H9 (cell line): ENCODE measurements at regions not wholly inside any gene's neighbourhood (a gene's known extent, or its start where the extent isn't known, plus 50 kb on each side); places are given as distances from the start of the nearest gene placed in this dataset.

ENCODE experiments used
- DNase-seq: peaks from one replicate; pipeline ENCODE4 v3.0.0-alpha.2; 2017
- H2AFZ ChIP-seq: one replicate; pipeline ENCODE4 v1.6.1; 2013; ENCODE audit warnings: mild to moderate bottlenecking, low read length, control low read depth, moderate library complexity
- H2AK5ac ChIP-seq: 2 replicates; pipeline ENCODE4 v1.6.1; 2013; ENCODE audit warnings: low read length, control low read depth, mixed read lengths; ENCODE audit not compliant: insufficient read length
- H2BK120ac ChIP-seq: one replicate; pipeline ENCODE4 v1.6.1; 2013; ENCODE audit warnings: low read depth, mild to moderate bottlenecking, low read length, control low read depth, inconsistent platforms; ENCODE audit not compliant: poor library complexity, severe bottlenecking
- H2BK12ac ChIP-seq: 2 replicates; pipeline ENCODE4 v1.6.1; 2013; ENCODE audit warnings: low read length, control low read depth, mixed read lengths, low read depth; ENCODE audit not compliant: insufficient read length
- H2BK15ac ChIP-seq: 2 replicates; pipeline ENCODE4 v1.6.1; 2013; ENCODE audit warnings: low read depth, low read length, control low read depth
- H2BK20ac ChIP-seq: one replicate; pipeline ENCODE4 v1.6.1; 2013; ENCODE audit warnings: low read depth, mild to moderate bottlenecking, low read length, control low read depth, inconsistent platforms; ENCODE audit not compliant: poor library complexity, severe bottlenecking
- H2BK5ac ChIP-seq: 2 replicates; pipeline ENCODE4 v1.6.1; 2013; ENCODE audit warnings: low read length, control low read depth, mixed read lengths; ENCODE audit not compliant: insufficient read length
- H3K14ac ChIP-seq: 2 replicates; pipeline ENCODE4 v1.6.1; 2013; ENCODE audit warnings: low read length, control low read depth; ENCODE audit not compliant: insufficient read depth
- H3K18ac ChIP-seq: 2 replicates; pipeline ENCODE4 v1.6.1; 2013; ENCODE audit warnings: low read depth, mild to moderate bottlenecking, mixed read lengths, low read length, control low read depth; ENCODE audit not compliant: insufficient read length
- H3K23ac ChIP-seq: 2 replicates; pipeline ENCODE4 v1.6.1; 2013; ENCODE audit warnings: low read length, control low read depth, mixed read lengths, low read depth; ENCODE audit not compliant: insufficient read length
- H3K23me2 ChIP-seq: 2 replicates; pipeline ENCODE4 v1.6.1; 2013; ENCODE audit warnings: low read depth, mild to moderate bottlenecking, mixed read lengths, low read length, control low read depth; ENCODE audit not compliant: insufficient read length, poor library complexity, severe bottlenecking
- H3K27ac ChIP-seq: 2 replicates; pipeline ENCODE4 v1.5.1; 2013; ENCODE audit warnings: low read length, control low read depth, mixed read lengths, low read depth; ENCODE audit not compliant: insufficient read length
- H3K27me3 ChIP-seq: 2 replicates; pipeline ENCODE4 v1.6.1; 2013; ENCODE audit warnings: low read length, control low read depth, inconsistent platforms; ENCODE audit not compliant: insufficient read depth
- H3K4ac ChIP-seq: 2 replicates; pipeline ENCODE4 v1.6.1; 2013; ENCODE audit warnings: low read depth, mild to moderate bottlenecking, control low read depth, inconsistent platforms, low read length, moderate library complexity
- H3K4me1 ChIP-seq: 2 replicates; pipeline ENCODE4 v1.6.1; 2013; ENCODE audit warnings: low read length, control low read depth, inconsistent platforms; ENCODE audit not compliant: insufficient read depth
- H3K4me2 ChIP-seq: 2 replicates; pipeline ENCODE4 v1.6.1; 2013; ENCODE audit warnings: low read length, control low read depth, mixed read lengths; ENCODE audit not compliant: insufficient read length, insufficient read depth
- H3K56ac ChIP-seq: 2 replicates; pipeline ENCODE4 v1.6.1; 2013; ENCODE audit warnings: low read depth, mild to moderate bottlenecking, mixed read lengths, low read length, control low read depth; ENCODE audit not compliant: insufficient read length
- H3K79me1 ChIP-seq: 2 replicates; pipeline ENCODE4 v1.6.1; 2013; ENCODE audit warnings: low read depth, mild to moderate bottlenecking, moderate library complexity, low read length, control low read depth, inconsistent platforms; ENCODE audit not compliant: insufficient read depth, poor library complexity, severe bottlenecking
- H3K79me2 ChIP-seq: 2 replicates; pipeline ENCODE4 v1.6.1; 2013; ENCODE audit warnings: low read length, control low read depth, inconsistent platforms; ENCODE audit not compliant: insufficient read depth
- H3K9ac ChIP-seq: 2 replicates; pipeline ENCODE4 v1.6.1; 2013; ENCODE audit warnings: low read length, control low read depth, mixed read lengths; ENCODE audit not compliant: insufficient read length; ENCODE audit errors: extremely low read depth
- H3K9me3 ChIP-seq: one replicate; pipeline ENCODE4 v1.6.1; 2013; ENCODE audit warnings: low read depth, low read length, inconsistent platforms; ENCODE audit not compliant: control insufficient read depth
- H3T11ph ChIP-seq: one replicate; pipeline ENCODE4 v1.6.1; 2013; ENCODE audit warnings: mild to moderate bottlenecking, low read length, control low read depth, inconsistent platforms
- H4K20me1 ChIP-seq: one replicate; pipeline ENCODE4 v1.6.1; 2013; ENCODE audit not compliant: control insufficient read depth, insufficient read length, insufficient read depth
- H4K5ac ChIP-seq: 2 replicates; pipeline ENCODE4 v1.6.1; 2013; ENCODE audit warnings: low read depth, mild to moderate bottlenecking, mixed read lengths, low read length, control low read depth; ENCODE audit not compliant: insufficient read length
- H4K8ac ChIP-seq: replicated peaks from 2 replicates; pipeline ENCODE4 v1.6.1; 2013; ENCODE audit warnings: low read length, control low read depth, mixed read lengths, low read depth; ENCODE audit not compliant: insufficient read length
- H4K91ac ChIP-seq: 2 replicates; pipeline ENCODE4 v1.6.1; 2013; ENCODE audit warnings: low read depth, mild to moderate bottlenecking, moderate library complexity, mixed read lengths, low read length, control low read depth; ENCODE audit not compliant: insufficient read length
- H3K27ac Mint-ChIP-seq, 3 experiments: 2 replicates in 2 of 3; 3 replicates in 1 of 3; pipeline ENCODE4 v1.8.0; 2020 to 2021; ENCODE audit warnings: mixed read lengths in 3 of 3, mild to moderate bottlenecking in 1 of 3, moderate library complexity in 1 of 3
- H3K27me3 Mint-ChIP-seq: 2 replicates; pipeline ENCODE4 v1.8.0; 2021; ENCODE audit warnings: low read depth, mild to moderate bottlenecking, moderate library complexity, mixed read lengths
- H3K36me3 Mint-ChIP-seq, 3 experiments: 2 replicates in 2 of 3; 3 replicates in 1 of 3; pipeline ENCODE4 v1.8.0; 2020 to 2021; ENCODE audit warnings: low read depth in 3 of 3, mixed read lengths in 3 of 3; ENCODE audit not compliant: insufficient read depth in 1 of 3
- H3K4me1 Mint-ChIP-seq, 2 experiments: 2 replicates each; pipeline ENCODE4 v1.8.0; 2020; ENCODE audit warnings: mixed read lengths in 2 of 2
- H3K4me3 Mint-ChIP-seq, 2 experiments: 2 replicates in 1 of 2; 3 replicates in 1 of 2; pipeline ENCODE4 v1.8.0; 2020 to 2021; ENCODE audit warnings: mild to moderate bottlenecking in 2 of 2, mixed read lengths in 2 of 2, moderate library complexity in 1 of 2
- H3K9me3 Mint-ChIP-seq, 2 experiments: 2 replicates in 1 of 2; 3 replicates in 1 of 2; pipeline ENCODE4 v1.8.0; 2020; ENCODE audit warnings: mild to moderate bottlenecking in 2 of 2, mixed read lengths in 2 of 2, moderate library complexity in 1 of 2
- CTCF ChIP-seq: fragments of 200-600 bp; sonication (generic); conservative IDR thresholded peaks from 3 replicates; pipeline ENCODE4 v1.8.0; 2021; ENCODE audit warnings: antibody characterized with exemption, mild to moderate bottlenecking
- WGBS: extraction: QIAGEN DNeasy Blood & Tissue Kit; methylation state at CpG from one replicate; pipeline ENCODE4 v1.1.7; 2013; ENCODE audit warnings: missing lambda C conversion rate, low lambda C conversion rate, mixed read lengths; ENCODE audit not compliant: insufficient read length; ENCODE audit errors: extremely low coverage; 5-methylcytosine and 5-hydroxymethylcytosine counted together

GRCh38 chr17:73954951-73955350 is 248.5 kb upstream of the RPL38 start:
- peaks cover 40% of the 10 kb centered on the region for H3K27me3 Mint-ChIP-seq
- Histone ChIP-seq H2BK12ac (no peak overlapping the region), H3K79me2 (no peaks in the 10 kb centered on the region), H3K4me1 (no peaks in the 10 kb centered on the region), H3K4ac (no peak overlapping the region), H3K9me3 (no peaks in the 10 kb centered on the region), H2AFZ (no peak overlapping the region), H3K4me2 (no peak overlapping the region), H3K27me3 (peaks cover 5% of the 10 kb centered on the region; the same call in 1 of the 2 replicates), H3K56ac (no peak overlapping the region), H4K8ac (no peak overlapping the region), H2BK15ac (no peak overlapping the region), H3K18ac (no peak overlapping the region), H2BK120ac (no peak overlapping the region), H3K14ac (no peak overlapping the region), H3K79me1 (no peaks in the 10 kb centered on the region), H3K9ac (no peak overlapping the region), H2AK5ac (no peak overlapping the region), H4K20me1 (no peaks in the 10 kb centered on the region), H3K27ac (no peak overlapping the region), H4K91ac (no peak overlapping the region), H4K5ac (no peak overlapping the region), H3T11ph (no peak overlapping the region), H3K23me2 (peaks cover 11% of the 10 kb centered on the region), H2BK20ac (no peak overlapping the region), H2BK5ac (no peak overlapping the region), H3K23ac (no peak overlapping the region)
- peaks cover under 1 to 4% (median 2%) of the 10 kb centered on the region in 3 experiments for H3K36me3 Mint-ChIP-seq
- H3K4me1 Mint-ChIP-seq = peaks cover 11 to 13% of the 10 kb centered on the region in 2 experiments
- WGBS = no CpG with 5 or more reads among the region's 5 CpGs
- DNase-seq = no peak
- peaks cover 3% of the 10 kb centered on the region in 2 experiments; a peak in 4 of 5 replicates for H3K9me3 Mint-ChIP-seq
- no peak for TF ChIP-seq CTCF
- H3K4me3 Mint-ChIP-seq = no peak overlapping the region
- H3K27ac Mint-ChIP-seq = no peak overlapping the region
